Upper lobe of left lung (tissue), 4 donors: ENCODE measurements at regions not wholly inside any gene's neighbourhood (a gene's known extent, or its start where the extent isn't known, plus 50 kb on each side); places are given as distances from the start of the nearest gene placed in this dataset.

Experiments
- POLR2A ChIP-seq, 4 donors: fragments of 450-650 bp; IDR thresholded peaks; one replicate each; pipeline ENCODE4 v1.5.1; 2016 to 2017; ENCODE audit warnings: antibody characterized with exemption in 4 of 4, mild to moderate bottlenecking in 2 of 4
- TF ChIP-seq, protein P1 (sequence below), 6 experiments: fragments of 450-650 bp in 4 of 6; fragments of 200-600 bp in 2 of 6; sonication (generic) in 2 of 6; IDR thresholded peaks; one replicate each; pipeline ENCODE4 v1.5.1; 2016 to 2019; ENCODE audit warnings: antibody characterized with exemption in 6 of 6

- TF ChIP-seq, protein P1, sequence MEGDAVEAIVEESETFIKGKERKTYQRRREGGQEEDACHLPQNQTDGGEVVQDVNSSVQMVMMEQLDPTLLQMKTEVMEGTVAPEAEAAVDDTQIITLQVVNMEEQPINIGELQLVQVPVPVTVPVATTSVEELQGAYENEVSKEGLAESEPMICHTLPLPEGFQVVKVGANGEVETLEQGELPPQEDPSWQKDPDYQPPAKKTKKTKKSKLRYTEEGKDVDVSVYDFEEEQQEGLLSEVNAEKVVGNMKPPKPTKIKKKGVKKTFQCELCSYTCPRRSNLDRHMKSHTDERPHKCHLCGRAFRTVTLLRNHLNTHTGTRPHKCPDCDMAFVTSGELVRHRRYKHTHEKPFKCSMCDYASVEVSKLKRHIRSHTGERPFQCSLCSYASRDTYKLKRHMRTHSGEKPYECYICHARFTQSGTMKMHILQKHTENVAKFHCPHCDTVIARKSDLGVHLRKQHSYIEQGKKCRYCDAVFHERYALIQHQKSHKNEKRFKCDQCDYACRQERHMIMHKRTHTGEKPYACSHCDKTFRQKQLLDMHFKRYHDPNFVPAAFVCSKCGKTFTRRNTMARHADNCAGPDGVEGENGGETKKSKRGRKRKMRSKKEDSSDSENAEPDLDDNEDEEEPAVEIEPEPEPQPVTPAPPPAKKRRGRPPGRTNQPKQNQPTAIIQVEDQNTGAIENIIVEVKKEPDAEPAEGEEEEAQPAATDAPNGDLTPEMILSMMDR (IDR thresholded peaks at IDR 0.05), result no peak
- no peak for TF ChIP-seq POLR2A (IDR thresholded peaks at IDR 0.05)
Measured at GRCh38 chr2:5387406-5387805, 304.8 kb upstream of the SOX11 start.
